MM.1S (cell line): ENCODE measurements at regions not wholly inside any gene's neighbourhood (a gene's known extent, or its start where the extent isn't known, plus 50 kb on each side); places are given as distances from the start of the nearest gene placed in this dataset.

Experiments
- DNase-seq: peaks from one replicate; pipeline ENCODE4 v3.0.0-alpha.2; 2015
- H2AFZ ChIP-seq: fragments of 300-600 bp; sonication (generic); 2 replicates; pipeline ENCODE4 v1.6.0; 2016; ENCODE audit warnings: antibody characterized with exemption, low read length
- H3F3A ChIP-seq: fragments of 300-600 bp; sonication (generic); 2 replicates; pipeline ENCODE4 v1.6.1; 2016; ENCODE audit warnings: mild to moderate bottlenecking, antibody characterized with exemption, low read length, moderate library complexity, mixed read lengths; ENCODE audit not compliant: insufficient read depth
- H3K27ac ChIP-seq: fragments of 300-600 bp; sonication (generic); 2 replicates; pipeline ENCODE4 v1.5.1; 2016; ENCODE audit warnings: mild to moderate bottlenecking, low read length
- H3K27me3 ChIP-seq: fragments of 300-600 bp; sonication (generic); replicated peaks from 2 replicates; pipeline ENCODE4 v1.6.0; 2016; ENCODE audit warnings: low read length; ENCODE audit not compliant: insufficient read depth
- H3K36me3 ChIP-seq: fragments of 300-600 bp; sonication (generic); replicated peaks from 2 replicates; pipeline ENCODE4 v1.6.1; 2016; ENCODE audit warnings: mild to moderate bottlenecking, low read length, mixed read lengths; ENCODE audit not compliant: insufficient read depth
- H3K4me1 ChIP-seq: fragments of 300-600 bp; sonication (generic); 2 replicates; pipeline ENCODE4 v1.6.1; 2016; ENCODE audit warnings: low read length, mixed read lengths
- H3K4me2 ChIP-seq: fragments of 300-600 bp; sonication (generic); 2 replicates; pipeline ENCODE4 v1.6.0; 2016; ENCODE audit warnings: low read depth, low read length
- H3K4me3 ChIP-seq: fragments of 300-600 bp; sonication (generic); 2 replicates; pipeline ENCODE4 v1.5.1; 2016; ENCODE audit warnings: low read length, mixed read lengths
- H3K79me2 ChIP-seq: fragments of 300-600 bp; sonication (generic); 2 replicates; pipeline ENCODE4 v1.6.1; 2016; ENCODE audit warnings: mixed run types, low read length, mixed read lengths
- H3K9ac ChIP-seq: fragments of 300-600 bp; sonication (generic); 2 replicates; pipeline ENCODE4 v1.6.1; 2016; ENCODE audit warnings: low read length, mixed read lengths
- H3K9me2 ChIP-seq: fragments of 300-600 bp; sonication (generic); replicated peaks from 2 replicates; pipeline ENCODE4 v1.6.1; 2016; ENCODE audit warnings: mild to moderate bottlenecking, low read length, mixed read lengths; ENCODE audit not compliant: insufficient read depth
- H3K9me3 ChIP-seq: fragments of 300-600 bp; sonication (generic); replicated peaks from 2 replicates; pipeline ENCODE4 v1.6.1; 2016; ENCODE audit warnings: mild to moderate bottlenecking, low read length, mixed read lengths; ENCODE audit not compliant: insufficient read depth
- H4K20me1 ChIP-seq: fragments of 300-600 bp; sonication (generic); 2 replicates; pipeline ENCODE4 v1.6.1; 2016; ENCODE audit warnings: mild to moderate bottlenecking, low read length, moderate library complexity, mixed read lengths; ENCODE audit not compliant: insufficient read depth
- CTCF ChIP-seq: fragments of 300-600 bp; sonication (generic); IDR thresholded peaks from 2 replicates; pipeline ENCODE4 v1.5.1; 2016; ENCODE audit warnings: antibody characterized with exemption, low read length, mixed read lengths
- EZH2 ChIP-seq: fragments of 300-600 bp; sonication (generic); optimal IDR thresholded peaks from 2 replicates; pipeline ENCODE3; 2017; ENCODE audit warnings: low read depth, mild to moderate bottlenecking, antibody characterized with exemption, low read length, mixed read lengths
- EZH2phosphoT487 ChIP-seq: fragments of 300-600 bp; sonication (generic); IDR thresholded peaks from 2 replicates; pipeline ENCODE4 v1.6.1; 2018; ENCODE audit warnings: antibody characterized with exemption, low read length

- H3K4me2 ChIP-seq, result no peak overlapping the region
- no peak overlapping the region for H3K9ac ChIP-seq
- DNase-seq, result no peak
- H3K9me3 ChIP-seq, result no peaks in the 10 kb centered on the region
- no peaks in the 10 kb centered on the region for H3K27me3 ChIP-seq
- H4K20me1 ChIP-seq, result no peaks in the 10 kb centered on the region
- H3K4me3 ChIP-seq, result no peak overlapping the region
- H3K79me2 ChIP-seq, result no peaks in the 10 kb centered on the region
- TF ChIP-seq EZH2, result no peak
- TF ChIP-seq CTCF, result no peak; the same call in 1 of the 2 replicates
- TF ChIP-seq EZH2phosphoT487, result no peak
- no peak overlapping the region for H3K27ac ChIP-seq
- no peaks in the 10 kb centered on the region for H3K36me3 ChIP-seq
- no peak overlapping the region for H2AFZ ChIP-seq
- no peaks in the 10 kb centered on the region for H3F3A ChIP-seq
- H3K9me2 ChIP-seq, result no peaks in the 10 kb centered on the region
- H3K4me1 ChIP-seq, result peaks cover 14% of the 10 kb centered on the region
Measured at GRCh38 chr3:31210068-31210645, 315.7 kb upstream of the GADL1 start.

GRCh38 chr3:31213869-31214486 is 318.7 kb upstream of the STT3B start:
- H3K27ac ChIP-seq, result peak overlapping the region; percentile 30; the same call in 1 of the 2 replicates
- H3K9me2 ChIP-seq, result no peaks in the 10 kb centered on the region
- no peaks in the 10 kb centered on the region for H3K79me2 ChIP-seq
- no peak for TF ChIP-seq CTCF
- no peak for TF ChIP-seq EZH2phosphoT487
- no peak for TF ChIP-seq EZH2
- no peaks in the 10 kb centered on the region for H3K36me3 ChIP-seq
- no peak overlapping the region for H3K4me3 ChIP-seq
- H3K9ac ChIP-seq, result no peak overlapping the region
- H3K9me3 ChIP-seq, result no peaks in the 10 kb centered on the region
- no peak overlapping the region for H2AFZ ChIP-seq
- H4K20me1 ChIP-seq, result no peaks in the 10 kb centered on the region
- peak overlapping the region; percentile 36; the same call in 1 of the 2 replicates for H3K4me2 ChIP-seq
- H3K4me1 ChIP-seq, result peaks cover 23% of the 10 kb centered on the region
- H3K27me3 ChIP-seq, result no peaks in the 10 kb centered on the region
- DNase-seq, result peak; percentile 53
- H3F3A ChIP-seq, result no peaks in the 10 kb centered on the region

GRCh38 chr3:31218082-31218481 is 314.6 kb upstream of the STT3B start:
- Histone ChIP-seq H3K9me2 (no peaks in the 10 kb centered on the region), H3K4me2 (no peak overlapping the region), H3K79me2 (no peaks in the 10 kb centered on the region), H3K4me3 (no peak overlapping the region), H3K27ac (no peak overlapping the region), H3K9ac (no peak overlapping the region), H3K9me3 (no peaks in the 10 kb centered on the region), H3K36me3 (no peaks in the 10 kb centered on the region), H4K20me1 (no peaks in the 10 kb centered on the region), H3K27me3 (no peaks in the 10 kb centered on the region), H2AFZ (no peak overlapping the region), H3K4me1 (peaks cover 16% of the 10 kb centered on the region), H3F3A (no peaks in the 10 kb centered on the region)
- DNase-seq, result no peak
- TF ChIP-seq CTCF, result no peak
- TF ChIP-seq EZH2phosphoT487, result no peak
- TF ChIP-seq EZH2, result no peak
